IPS-15b (cell line): ENCODE measurements at regions not wholly inside any gene's neighbourhood (a gene's known extent, or its start where the extent isn't known, plus 50 kb on each side); places are given as distances from the start of the nearest gene placed in this dataset.

Experiments used
- H3K27me3 ChIP-seq: one replicate; pipeline ENCODE4 v1.6.1; 2013; ENCODE audit warnings: low read length; ENCODE audit not compliant: control insufficient read depth, insufficient read depth
- H3K36me3 ChIP-seq: one replicate; pipeline ENCODE4 v1.6.1; 2013; ENCODE audit warnings: low read length; ENCODE audit not compliant: control insufficient read depth, insufficient read depth
- H3K4me1 ChIP-seq: one replicate; pipeline ENCODE4 v1.6.1; 2013; ENCODE audit warnings: mild to moderate bottlenecking, low read length; ENCODE audit not compliant: control insufficient read depth, insufficient read depth
- H3K4me3 ChIP-seq: one replicate; pipeline ENCODE4 v1.5.1; 2013; ENCODE audit warnings: low read depth, low read length
- H3K9ac ChIP-seq: one replicate; pipeline ENCODE4 v1.6.1; 2013; ENCODE audit warnings: low read depth, mild to moderate bottlenecking, low read length
- H3K9me3 ChIP-seq: one replicate; pipeline ENCODE4 v1.6.1; 2013; ENCODE audit warnings: mild to moderate bottlenecking, low read length; ENCODE audit not compliant: control insufficient read depth, insufficient read depth

DNA sequence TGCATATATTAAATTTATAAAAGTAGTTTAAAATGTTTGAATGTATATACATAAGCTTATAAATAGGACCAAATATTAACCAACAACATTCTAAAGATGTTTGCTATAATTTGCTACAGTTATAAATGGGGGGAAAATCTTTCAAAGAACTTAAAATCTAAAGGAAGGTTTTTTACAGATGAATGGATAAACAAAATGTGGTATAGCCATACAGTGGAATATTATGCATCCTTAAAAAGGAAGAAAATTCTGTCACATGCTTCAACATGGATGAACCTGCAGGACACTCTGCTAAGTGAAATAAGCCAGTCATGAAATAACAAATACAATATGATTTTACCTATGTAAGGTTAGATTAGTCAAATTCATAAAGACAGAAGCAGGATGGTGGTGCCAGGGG lies 75.8 kb downstream of the TMEM17 start:
- no peaks in the 10 kb centered on the region for H3K27me3 ChIP-seq
- no peaks in the 10 kb centered on the region for H3K9me3 ChIP-seq
- no peak overlapping the region for H3K9ac ChIP-seq
- H3K4me3 ChIP-seq, result no peak overlapping the region
- H3K36me3 ChIP-seq, result no peaks in the 10 kb centered on the region
- no peaks in the 10 kb centered on the region for H3K4me1 ChIP-seq

DNA sequence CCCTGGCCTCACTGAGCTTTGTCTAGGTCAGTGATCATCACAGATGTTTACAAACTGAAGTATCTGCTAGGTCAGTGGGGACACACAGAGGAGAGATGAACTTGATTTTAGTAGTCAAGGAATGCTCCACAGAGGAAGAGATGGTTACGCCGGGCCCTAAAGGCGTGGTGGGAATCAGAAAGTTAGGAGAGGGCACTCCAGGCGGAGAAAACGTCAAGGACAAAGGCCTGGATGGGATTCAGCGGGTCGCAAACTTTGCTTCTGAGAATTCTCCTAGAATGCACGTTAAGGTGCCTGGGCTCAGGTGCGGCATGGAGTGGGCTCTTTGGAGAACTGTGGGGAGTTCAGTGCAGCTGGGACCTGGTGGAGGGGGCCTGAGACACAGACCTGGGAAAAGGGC lies 78.8 kb downstream of the TMEM17 start:
- H3K9me3 ChIP-seq, result no peaks in the 10 kb centered on the region
- no peak overlapping the region for H3K9ac ChIP-seq
- H3K4me1 ChIP-seq, result no peaks in the 10 kb centered on the region
- no peak overlapping the region for H3K4me3 ChIP-seq
- H3K27me3 ChIP-seq, result no peaks in the 10 kb centered on the region
- no peaks in the 10 kb centered on the region for H3K36me3 ChIP-seq

DNA sequence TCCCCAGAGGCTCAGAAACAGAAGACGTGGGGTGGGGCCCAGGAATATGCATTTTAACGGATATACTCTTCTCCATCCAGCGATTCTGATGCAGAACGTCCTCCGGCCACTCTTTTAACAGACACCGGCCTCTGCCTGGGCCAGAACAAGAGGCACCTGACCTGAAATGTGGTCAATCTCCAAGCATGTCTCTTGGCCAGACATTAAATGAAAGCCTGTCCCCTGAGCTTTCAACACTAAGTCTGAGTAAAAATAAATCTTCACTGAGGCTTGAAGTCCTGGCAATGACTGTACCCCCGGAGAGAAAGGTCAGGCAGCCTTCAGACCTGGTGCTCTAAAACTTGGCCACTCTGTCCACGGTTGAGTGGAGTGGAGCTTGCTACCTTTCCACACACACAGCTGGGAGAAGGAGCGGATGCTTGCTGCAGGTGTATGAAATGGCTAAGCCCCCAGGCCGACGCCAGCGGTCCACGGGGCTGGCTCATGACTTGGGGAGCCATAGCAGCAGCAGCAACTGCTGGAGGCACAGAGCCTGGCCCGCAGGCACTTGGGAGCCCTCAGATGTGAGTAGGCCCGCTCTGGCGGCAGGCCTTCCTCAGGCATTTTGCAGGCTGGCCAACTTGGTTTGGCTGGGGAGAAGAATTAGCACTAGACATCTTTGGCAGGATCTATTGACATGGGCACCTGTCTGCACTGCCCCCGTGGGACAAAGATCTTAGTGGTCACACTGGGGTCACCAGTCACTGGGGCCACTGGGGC lies 79.7 kb downstream of the TMEM17 start:
- H3K4me3 ChIP-seq, result no peak overlapping the region
- no peaks in the 10 kb centered on the region for H3K4me1 ChIP-seq
- H3K27me3 ChIP-seq, result no peaks in the 10 kb centered on the region
- H3K9ac ChIP-seq, result no peak overlapping the region
- no peaks in the 10 kb centered on the region for H3K36me3 ChIP-seq
- no peaks in the 10 kb centered on the region for H3K9me3 ChIP-seq

DNA sequence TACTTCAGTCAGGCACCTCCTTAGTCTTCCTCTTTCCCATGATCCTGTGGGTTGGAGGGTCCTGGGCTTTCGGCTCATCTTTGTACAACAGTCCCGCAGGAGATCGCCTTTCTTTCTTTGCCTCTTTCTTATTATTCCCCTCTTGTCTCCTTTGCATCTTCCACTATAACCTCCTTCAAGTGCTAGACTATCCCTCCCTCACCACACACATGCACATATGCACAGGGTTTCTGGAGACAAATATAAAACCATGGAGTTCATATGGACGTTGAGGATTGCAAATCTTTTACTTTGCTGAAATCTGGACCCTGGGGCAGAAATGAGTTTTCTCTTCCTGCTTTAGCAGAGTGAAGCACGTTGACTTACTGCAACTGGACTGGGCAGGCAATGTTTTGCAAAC lies 80.3 kb downstream of the TMEM17 start:
- no peak overlapping the region for H3K9ac ChIP-seq
- H3K9me3 ChIP-seq, result no peaks in the 10 kb centered on the region
- no peak overlapping the region for H3K4me3 ChIP-seq

DNA sequence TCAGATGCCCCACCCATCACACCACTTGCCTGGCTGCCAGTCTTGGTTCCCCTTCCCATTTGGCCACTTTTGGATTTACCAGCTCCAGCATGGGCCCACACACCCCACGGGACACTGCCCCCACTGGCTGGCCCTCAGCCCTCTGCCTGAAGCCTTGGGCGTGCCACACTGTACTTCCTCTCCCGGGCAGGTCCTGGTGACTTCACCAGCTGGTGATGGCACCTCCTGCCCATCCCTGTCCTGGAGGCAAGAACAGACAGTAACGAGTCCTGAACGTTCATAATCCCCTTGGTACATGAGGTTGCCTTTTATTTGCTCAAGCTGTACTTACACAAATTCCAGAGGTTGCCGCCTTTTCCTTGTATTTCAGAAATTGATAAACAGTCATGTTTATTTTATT lies 81.1 kb downstream of the TMEM17 start:
- Histone ChIP-seq H3K9me3 (no peaks in the 10 kb centered on the region), H3K4me3 (no peak overlapping the region), H3K9ac (no peak overlapping the region), H3K36me3 (no peaks in the 10 kb centered on the region), H3K27me3 (no peaks in the 10 kb centered on the region), H3K4me1 (no peaks in the 10 kb centered on the region)

More for the DNA sequence above, 80.3 kb downstream of the TMEM17 start:
- Histone ChIP-seq H3K36me3 (no peaks in the 10 kb centered on the region), H3K4me1 (no peaks in the 10 kb centered on the region), H3K27me3 (no peaks in the 10 kb centered on the region)

DNA sequence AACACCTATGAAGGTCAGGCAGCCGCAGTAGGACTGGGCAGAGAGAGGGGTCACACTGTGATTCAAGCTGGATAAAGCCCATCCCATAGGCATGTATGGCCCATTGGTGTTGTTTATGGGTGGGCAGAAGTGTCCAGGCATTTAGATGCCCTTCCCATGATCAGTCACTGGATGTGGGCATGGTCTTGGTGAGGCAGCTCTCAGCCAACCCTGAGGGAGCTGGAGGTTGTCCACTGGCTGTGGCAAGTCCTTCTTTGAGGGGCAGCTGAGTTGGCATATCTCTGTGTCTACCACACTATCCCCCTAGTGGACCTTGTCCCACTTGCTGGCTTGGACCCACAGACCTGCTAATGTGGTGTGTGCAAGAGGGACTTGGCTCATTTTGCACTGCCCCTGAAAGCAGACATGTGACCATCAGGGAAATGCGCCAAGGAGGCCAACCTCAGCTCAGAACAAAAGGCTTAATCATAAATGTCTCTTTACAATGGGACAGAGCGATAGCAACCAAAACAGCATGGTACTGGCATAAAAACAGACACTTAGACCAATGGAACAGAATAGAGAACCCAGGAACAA lies 82.0 kb downstream of the TMEM17 start:
- H3K4me1 ChIP-seq, result no peaks in the 10 kb centered on the region
- no peaks in the 10 kb centered on the region for H3K36me3 ChIP-seq
- no peaks in the 10 kb centered on the region for H3K9me3 ChIP-seq
- no peaks in the 10 kb centered on the region for H3K27me3 ChIP-seq
- H3K4me3 ChIP-seq, result no peak overlapping the region
- no peak overlapping the region for H3K9ac ChIP-seq

DNA sequence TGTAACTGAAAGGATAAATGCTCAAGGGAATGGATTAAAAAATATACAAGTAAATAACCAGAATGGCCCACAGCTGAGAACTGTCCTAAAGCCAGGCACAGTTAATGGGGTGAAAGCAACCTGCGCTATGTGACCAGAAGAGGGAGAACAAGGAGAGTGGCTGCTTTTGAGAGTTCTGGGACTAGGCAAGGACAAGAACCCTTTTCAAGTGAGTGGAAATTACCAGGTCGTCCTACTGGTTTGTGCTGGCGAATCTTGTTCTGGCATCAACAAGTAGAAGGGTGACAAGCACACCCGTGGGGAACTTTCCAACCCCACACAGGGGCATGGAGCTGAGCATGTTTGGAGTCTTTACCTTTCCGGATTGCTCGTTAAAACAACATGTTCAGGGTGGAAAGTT lies 82.8 kb downstream of the TMEM17 start:
- H3K9ac ChIP-seq, result no peak overlapping the region
- no peak overlapping the region for H3K4me3 ChIP-seq
- no peaks in the 10 kb centered on the region for H3K9me3 ChIP-seq
- H3K27me3 ChIP-seq, result no peaks in the 10 kb centered on the region
- no peaks in the 10 kb centered on the region for H3K36me3 ChIP-seq
- H3K4me1 ChIP-seq, result no peaks in the 10 kb centered on the region

DNA sequence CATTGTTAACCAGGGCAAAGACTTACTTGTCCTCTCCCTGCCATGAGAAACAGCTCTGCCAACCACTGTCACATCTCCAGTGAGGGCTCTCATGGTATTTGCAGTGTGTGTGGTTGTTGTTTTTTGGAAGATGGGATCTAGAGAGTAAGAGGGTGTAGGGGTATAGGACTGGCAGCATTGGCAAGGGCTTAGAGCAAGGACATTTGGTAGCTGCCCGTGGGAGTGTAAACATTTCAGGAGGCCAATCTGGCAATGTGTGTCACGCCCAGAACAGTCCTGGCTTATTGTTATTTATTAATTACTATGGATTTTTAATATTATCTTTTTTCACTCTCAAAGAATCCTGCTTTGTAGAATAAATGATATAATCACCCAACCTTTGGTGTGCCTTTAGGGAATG lies 90.5 kb downstream of the TMEM17 start:
- Histone ChIP-seq H3K9me3 (no peaks in the 10 kb centered on the region), H3K4me1 (peaks cover 10% of the 10 kb centered on the region), H3K4me3 (no peak overlapping the region), H3K9ac (no peak overlapping the region), H3K27me3 (no peaks in the 10 kb centered on the region), H3K36me3 (no peaks in the 10 kb centered on the region)

DNA sequence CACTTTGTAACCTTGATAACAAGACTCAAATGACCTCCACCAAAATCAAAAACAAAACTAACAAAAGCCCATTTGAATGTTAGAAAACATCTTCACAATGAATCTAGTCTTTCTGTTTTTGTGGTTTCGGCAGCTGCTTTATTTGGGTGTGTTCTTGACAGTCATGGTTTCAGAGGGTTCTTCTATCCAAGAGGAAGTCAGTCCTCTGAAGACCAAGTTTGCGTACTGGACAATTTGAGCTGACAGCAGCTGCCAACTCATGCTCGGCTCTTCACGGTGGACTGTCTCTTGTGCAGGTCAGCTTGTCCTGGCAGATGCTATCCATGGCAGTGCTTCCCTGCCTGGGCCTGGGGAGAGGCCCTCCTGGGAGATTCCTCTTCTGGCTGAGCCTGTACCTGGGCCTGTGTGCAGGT lies 91.0 kb downstream of the TMEM17 start:
- Histone ChIP-seq H3K9me3 (no peaks in the 10 kb centered on the region), H3K9ac (no peak overlapping the region), H3K36me3 (no peaks in the 10 kb centered on the region), H3K4me3 (no peak overlapping the region), H3K4me1 (peaks cover 12% of the 10 kb centered on the region), H3K27me3 (no peaks in the 10 kb centered on the region)

DNA sequence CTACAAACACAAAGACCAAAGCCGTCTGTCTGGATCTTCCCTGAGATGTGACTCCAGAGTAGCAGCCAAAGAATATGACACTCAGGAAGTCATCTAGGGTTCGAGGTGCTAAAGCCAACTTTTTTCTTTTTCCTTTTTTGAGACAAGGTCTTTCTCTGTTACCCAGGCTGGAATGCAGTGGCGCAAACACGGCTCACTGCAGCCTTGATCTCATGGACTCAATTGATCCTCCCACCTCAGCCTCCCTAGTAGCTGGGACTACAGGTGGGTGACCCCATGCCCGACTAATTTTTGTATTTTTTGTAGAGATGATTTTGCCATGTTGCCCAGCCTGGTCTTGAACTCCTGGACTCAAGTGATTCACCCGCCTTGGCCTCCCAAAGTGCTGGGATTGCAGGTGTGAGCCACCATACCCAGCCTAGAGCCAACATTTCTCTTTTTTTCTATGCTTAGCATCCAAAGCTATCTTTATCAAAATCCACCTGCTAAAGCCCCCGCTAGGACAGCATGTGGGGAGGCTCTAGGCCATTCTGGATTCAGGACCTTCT lies 92.8 kb downstream of the TMEM17 start:
- Histone ChIP-seq H3K4me3 (no peak overlapping the region), H3K27me3 (no peaks in the 10 kb centered on the region), H3K4me1 (peaks cover 12% of the 10 kb centered on the region), H3K9me3 (no peaks in the 10 kb centered on the region), H3K9ac (no peak overlapping the region), H3K36me3 (no peaks in the 10 kb centered on the region)

DNA sequence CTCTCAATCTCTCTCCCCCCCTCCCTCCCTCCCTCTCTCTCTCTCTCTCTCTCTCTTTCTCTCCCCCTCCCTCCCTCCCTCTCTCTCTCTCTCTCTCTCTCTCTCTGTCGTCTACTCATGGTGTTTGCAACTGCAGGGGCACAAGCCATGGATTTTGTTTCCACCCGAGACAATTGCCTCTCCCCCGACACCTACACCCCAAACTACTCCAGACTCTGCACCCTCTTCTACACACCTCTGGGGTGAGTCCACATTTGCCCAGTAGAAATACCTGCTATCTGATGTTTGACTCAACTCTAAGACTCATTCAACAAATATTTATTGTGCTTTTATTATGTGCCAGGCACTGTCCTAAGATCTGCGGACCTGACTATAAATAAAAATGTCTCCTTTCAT lies 93.7 kb downstream of the TMEM17 start:
- no peaks in the 10 kb centered on the region for H3K9me3 ChIP-seq
- peaks cover 12% of the 10 kb centered on the region for H3K4me1 ChIP-seq
- H3K27me3 ChIP-seq, result no peaks in the 10 kb centered on the region
- H3K36me3 ChIP-seq, result no peaks in the 10 kb centered on the region
- H3K9ac ChIP-seq, result no peak overlapping the region
- no peak overlapping the region for H3K4me3 ChIP-seq

DNA sequence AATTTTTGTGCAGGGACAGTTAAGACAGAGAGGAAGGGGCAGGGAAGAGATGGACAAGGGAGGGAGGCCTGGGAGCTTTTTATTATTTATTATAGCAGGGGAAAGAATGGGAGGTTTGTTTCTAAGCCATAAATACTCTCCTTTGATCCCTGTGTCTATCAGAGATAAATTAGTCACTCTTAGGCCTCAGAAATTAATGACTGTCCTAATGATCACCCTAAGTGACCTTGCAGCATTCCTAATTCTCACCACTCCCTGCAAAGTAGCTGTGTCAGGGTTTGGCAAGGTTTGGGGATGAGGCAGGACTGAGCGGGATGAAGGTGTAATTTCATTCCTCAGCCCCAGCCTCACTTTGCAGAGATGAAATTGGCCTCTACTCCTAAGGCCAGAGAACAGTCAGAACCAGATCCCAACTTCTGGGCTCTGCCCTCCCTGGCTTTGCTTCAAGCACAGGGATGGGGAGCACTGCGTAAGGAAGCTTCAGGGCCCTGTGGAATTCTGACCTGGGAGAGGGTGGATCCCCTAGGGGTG lies 95.0 kb downstream of the TMEM17 start:
- Histone ChIP-seq H3K36me3 (no peaks in the 10 kb centered on the region), H3K9ac (no peak overlapping the region), H3K4me1 (peaks cover 14% of the 10 kb centered on the region), H3K9me3 (no peaks in the 10 kb centered on the region), H3K4me3 (no peak overlapping the region), H3K27me3 (no peaks in the 10 kb centered on the region)
